ENCODE measurements at regions not wholly inside any gene's neighbourhood (a gene's known extent, or its start where the extent isn't known, plus 50 kb on each side); places are given as distances from the start of the nearest gene placed in this dataset.

- H3K4me1 ChIP-seq = peaks cover 27% of the 10 kb centered on the region
- no peak overlapping the region for H3K4me3 ChIP-seq
- H3K36me3 ChIP-seq = no peaks in the 10 kb centered on the region
- TF ChIP-seq POLR2A (IDR thresholded peaks at IDR 0.05) (no peak), EP300 (IDR thresholded peaks at IDR 0.05) (no peak), POLR2AphosphoS5 (IDR thresholded peaks at IDR 0.05) (no peak), CTCF (IDR thresholded peaks at IDR 0.05) (no peak)
- peaks cover 6% of the 10 kb centered on the region for H3K27me3 ChIP-seq
- H3K27ac ChIP-seq = no peak overlapping the region
- DNase-seq (ENCODE audit: low spot score in 2 of 2) = no peak
- WGBS = 63% methylated on average over 2 of the region's 2 CpGs
- no peaks in the 10 kb centered on the region for H3K9me3 ChIP-seq
Observed at GRCh38 chr10:126736727-126737126, 66.2 kb upstream of the C10orf90 start.

- no peak overlapping the region for H3K4me3 ChIP-seq
- peaks cover 23% of the 10 kb centered on the region for H3K4me1 ChIP-seq
- H3K27ac ChIP-seq = no peak overlapping the region
- H3K27me3 ChIP-seq = peaks cover 6% of the 10 kb centered on the region
- H3K9me3 ChIP-seq = no peaks in the 10 kb centered on the region
- DNase-seq (ENCODE audit: low spot score in 2 of 2) = no peak
- WGBS = 95% methylated on average over 4 of the region's 4 CpGs
- no peaks in the 10 kb centered on the region for H3K36me3 ChIP-seq
- TF ChIP-seq POLR2AphosphoS5 (IDR thresholded peaks at IDR 0.05) = no peak
- TF ChIP-seq EP300 (IDR thresholded peaks at IDR 0.05) = no peak
- no peak for TF ChIP-seq CTCF (IDR thresholded peaks at IDR 0.05)
- no peak for TF ChIP-seq POLR2A (IDR thresholded peaks at IDR 0.05)
Observed at GRCh38 chr10:126738001-126738400, 67.5 kb upstream of the C10orf90 start.

- 91% methylated on average over 1 of the region's 1 CpG for WGBS
- H3K4me1 ChIP-seq = no peaks in the 10 kb centered on the region
- TF ChIP-seq POLR2AphosphoS5 (IDR thresholded peaks at IDR 0.05) = no peak
- TF ChIP-seq EP300 (IDR thresholded peaks at IDR 0.05) = no peak
- TF ChIP-seq CTCF (IDR thresholded peaks at IDR 0.05) = no peak
- no peak for TF ChIP-seq POLR2A (IDR thresholded peaks at IDR 0.05)
- peaks cover 1% of the 10 kb centered on the region for H3K27me3 ChIP-seq
- no peak for DNase-seq (ENCODE audit: low spot score in 2 of 2)
- no peak overlapping the region for H3K27ac ChIP-seq
- no peak overlapping the region for H3K4me3 ChIP-seq
- no peaks in the 10 kb centered on the region for H3K36me3 ChIP-seq
- H3K9me3 ChIP-seq = no peaks in the 10 kb centered on the region
Observed at GRCh38 chr10:126744571-126744970, 74.1 kb upstream of the C10orf90 start.

GRCh38 chr10:126749015-126749655 is 78.6 kb upstream of the C10orf90 start:
- DNase-seq (ENCODE audit: low spot score in 2 of 2) = peak in 1 of 2 donors; percentile 73
- TF ChIP-seq EP300 (IDR thresholded peaks at IDR 0.05) = no peak
- TF ChIP-seq CTCF (IDR thresholded peaks at IDR 0.05) = peak; percentile 13 to 70
- TF ChIP-seq POLR2AphosphoS5 (IDR thresholded peaks at IDR 0.05) = no peak
- Histone ChIP-seq H3K27me3 (no peaks in the 10 kb centered on the region), H3K9me3 (no peaks in the 10 kb centered on the region), H3K36me3 (no peaks in the 10 kb centered on the region), H3K4me3 (no peak overlapping the region), H3K4me1 (no peaks in the 10 kb centered on the region), H3K27ac (no peak overlapping the region)
- 24% methylated on average over 5 of the region's 5 CpGs for WGBS

- no peak for DNase-seq (ENCODE audit: low spot score in 2 of 2)
- WGBS = 92% methylated on average over 10 of the region's 10 CpGs
- no peaks in the 10 kb centered on the region for H3K4me1 ChIP-seq
- peaks cover 3% of the 10 kb centered on the region for H3K27me3 ChIP-seq
- no peaks in the 10 kb centered on the region for H3K36me3 ChIP-seq
- TF ChIP-seq POLR2AphosphoS5 (IDR thresholded peaks at IDR 0.05) = no peak
- no peak for TF ChIP-seq CTCF (IDR thresholded peaks at IDR 0.05)
- TF ChIP-seq EP300 (IDR thresholded peaks at IDR 0.05) = no peak
- no peak for TF ChIP-seq POLR2A (IDR thresholded peaks at IDR 0.05)
- no peaks in the 10 kb centered on the region for H3K9me3 ChIP-seq
- H3K27ac ChIP-seq = no peak overlapping the region
- H3K4me3 ChIP-seq = no peak overlapping the region
Observed at GRCh38 chr10:126754966-126755365, 84.5 kb upstream of the C10orf90 start.
